Right lobe of liver (tissue), 4 donors: ENCODE measurements at regions not wholly inside any gene's neighbourhood (a gene's known extent, or its start where the extent isn't known, plus 50 kb on each side); places are given as distances from the start of the nearest gene placed in this dataset.

Source experiments
- POLR2A ChIP-seq: fragments of 450-650 bp; IDR thresholded peaks from one replicate; pipeline ENCODE4 v1.6.1; 2017; ENCODE audit warnings: antibody characterized with exemption, mild to moderate bottlenecking
- TF ChIP-seq, protein P1 (sequence below), 4 donors: fragments of 200-600 bp in 3 of 4; fragments of 450-650 bp in 1 of 4; IDR thresholded peaks; one replicate each; pipeline versions ENCODE4 v1.5.1 to v1.8.0; 2016 to 2022; ENCODE audit warnings: antibody characterized with exemption in 4 of 4, mild to moderate bottlenecking in 2 of 4
- donor health status: DM: no; HTN: no; CAD: no.
- donor health status: DM: no; HTN: no; CAD: no.
- donor health status: DM: no; HTN: yes; CAD: no.

- TF ChIP-seq POLR2A: no peak
- TF ChIP-seq, protein P1, sequence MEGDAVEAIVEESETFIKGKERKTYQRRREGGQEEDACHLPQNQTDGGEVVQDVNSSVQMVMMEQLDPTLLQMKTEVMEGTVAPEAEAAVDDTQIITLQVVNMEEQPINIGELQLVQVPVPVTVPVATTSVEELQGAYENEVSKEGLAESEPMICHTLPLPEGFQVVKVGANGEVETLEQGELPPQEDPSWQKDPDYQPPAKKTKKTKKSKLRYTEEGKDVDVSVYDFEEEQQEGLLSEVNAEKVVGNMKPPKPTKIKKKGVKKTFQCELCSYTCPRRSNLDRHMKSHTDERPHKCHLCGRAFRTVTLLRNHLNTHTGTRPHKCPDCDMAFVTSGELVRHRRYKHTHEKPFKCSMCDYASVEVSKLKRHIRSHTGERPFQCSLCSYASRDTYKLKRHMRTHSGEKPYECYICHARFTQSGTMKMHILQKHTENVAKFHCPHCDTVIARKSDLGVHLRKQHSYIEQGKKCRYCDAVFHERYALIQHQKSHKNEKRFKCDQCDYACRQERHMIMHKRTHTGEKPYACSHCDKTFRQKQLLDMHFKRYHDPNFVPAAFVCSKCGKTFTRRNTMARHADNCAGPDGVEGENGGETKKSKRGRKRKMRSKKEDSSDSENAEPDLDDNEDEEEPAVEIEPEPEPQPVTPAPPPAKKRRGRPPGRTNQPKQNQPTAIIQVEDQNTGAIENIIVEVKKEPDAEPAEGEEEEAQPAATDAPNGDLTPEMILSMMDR (IDR thresholded peaks at IDR 0.05): no peak
Observed at GRCh38 chr1:178036090-178036489, 57.8 kb upstream of the RASAL2 start.
